Common myeloid progenitor, CD34-positive (primary cell): ENCODE measurements at regions not wholly inside any gene's neighbourhood (a gene's known extent, or its start where the extent isn't known, plus 50 kb on each side); places are given as distances from the start of the nearest gene placed in this dataset.

ENCODE experiments used
- CTCF ChIA-PET: fragments of 350-600 bp; sonication (Branson Sonifier 250); formaldehyde crosslinking; loops from one replicate; lab custom pipeline; 2021; ENCODE audit warnings: antibody characterized with exemption; lab: Charles Lee
- POLR2A ChIA-PET: fragments of 350-600 bp; sonication (Branson Sonifier 250); formaldehyde crosslinking; loops from one replicate; lab custom pipeline; 2021; ENCODE audit warnings: antibody characterized with exemption; lab: Charles Lee
- DNase-seq, 3 donors: peaks; one replicate each; pipeline versions ENCODE4 v3.0.0 to v3.0.0-alpha.2; 2013
- H3K27ac ChIP-seq, 2 experiments: 1 replicate in 1 of 2; 2 replicates in 1 of 2; pipeline ENCODE4 v1.7.0; 2013; ENCODE audit warnings: inconsistent platforms in 2 of 2, low read length in 2 of 2, mild to moderate bottlenecking in 2 of 2, low read depth in 1 of 2, moderate library complexity in 1 of 2; ENCODE audit not compliant: severe bottlenecking in 2 of 2, insufficient read depth in 1 of 2, poor library complexity in 1 of 2
- H3K27me3 ChIP-seq, 5 experiments: replicated peaks in 2 of 5; 1 replicate in 3 of 5; 2 replicates in 2 of 5; pipeline versions ENCODE4 v1.6.1 to v1.7.0; 2013; ENCODE audit warnings: low read length in 4 of 5, mild to moderate bottlenecking in 2 of 5, moderate library complexity in 2 of 5, inconsistent platforms in 1 of 5; ENCODE audit not compliant: insufficient read depth in 5 of 5, control insufficient read depth in 4 of 5
- H3K36me3 ChIP-seq, 4 experiments: 1 replicate in 2 of 4; 2 replicates in 2 of 4; pipeline versions ENCODE4 v1.6.1 to v1.7.0; 2013; ENCODE audit warnings: low read length in 3 of 4, control low read depth in 1 of 4, mild to moderate bottlenecking in 1 of 4; ENCODE audit not compliant: control insufficient read depth in 4 of 4, insufficient read depth in 4 of 4
- H3K4me1 ChIP-seq, 4 experiments: 1 replicate in 3 of 4; 2 replicates in 1 of 4; pipeline versions ENCODE4 v1.6.1 to v1.7.1; 2013; ENCODE audit warnings: low read length in 3 of 4, mild to moderate bottlenecking in 3 of 4, control low read depth in 1 of 4, inconsistent platforms in 1 of 4, moderate library complexity in 1 of 4; ENCODE audit not compliant: control insufficient read depth in 4 of 4, insufficient read depth in 4 of 4; ENCODE audit errors: control extremely low read depth in 1 of 4
- H3K4me3 ChIP-seq, 7 experiments: 1 replicate in 4 of 7; 2 replicates in 3 of 7; pipeline versions ENCODE4 v1.5.1 to v1.7.0; 2013; ENCODE audit warnings: mild to moderate bottlenecking in 7 of 7, low read length in 6 of 7, moderate library complexity in 6 of 7, inconsistent platforms in 2 of 7, low read depth in 2 of 7, control low read depth in 1 of 7; ENCODE audit not compliant: insufficient read depth in 4 of 7, control insufficient read depth in 1 of 7; ENCODE audit errors: extremely low read depth in 1 of 7
- H3K9me3 ChIP-seq, 5 experiments: 1 replicate in 4 of 5; 2 replicates in 1 of 5; pipeline versions ENCODE4 v1.6.1 to v1.7.1; 2013; ENCODE audit warnings: low read length in 4 of 5, mild to moderate bottlenecking in 2 of 5, inconsistent platforms in 1 of 5, low read depth in 1 of 5, moderate library complexity in 1 of 5; ENCODE audit not compliant: control insufficient read depth in 4 of 5, insufficient read depth in 2 of 5; ENCODE audit errors: control extremely low read depth in 1 of 5
- WGBS: methylation state at CpG from one replicate; pipeline ENCODE4 v1.1.5; 2013; ENCODE audit not compliant: insufficient coverage; 5-methylcytosine and 5-hydroxymethylcytosine counted together

DNA sequence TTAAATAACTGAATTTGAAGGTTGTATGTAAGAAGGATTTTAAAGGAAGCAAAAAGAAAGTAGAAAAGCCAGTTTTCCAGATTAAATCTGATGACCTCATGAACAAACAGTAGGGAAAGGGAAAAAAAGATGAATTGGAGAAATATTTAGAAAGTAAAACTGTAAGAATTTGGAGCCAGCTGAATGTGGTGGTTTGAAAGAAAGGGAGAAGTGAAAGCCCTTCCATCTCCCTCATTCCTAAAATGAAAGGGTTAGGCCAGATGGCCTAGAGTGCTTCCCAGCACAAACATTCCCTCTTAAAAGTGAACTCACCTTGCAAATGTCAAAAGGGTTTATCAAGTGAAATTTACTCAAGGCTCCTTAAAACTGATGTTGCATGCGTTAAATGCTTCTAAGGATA, 139.3 kb upstream of the COL21A1 start:
- H3K4me3 ChIP-seq, result no peak overlapping the region
- DNase-seq, result no peak
- H3K4me1 ChIP-seq, result no peaks in the 10 kb centered on the region
- peaks cover 0 to 11% (median 0%) of the 10 kb centered on the region in 5 experiments for H3K9me3 ChIP-seq
- no CpG with 5 or more reads among the region's 1 CpG for WGBS
- no peak overlapping the region for H3K27ac ChIP-seq
- ChIA-PET POLR2A (no interaction called here), CTCF (no interaction called here)
- no peaks in the 10 kb centered on the region for H3K27me3 ChIP-seq
- H3K36me3 ChIP-seq, result no peaks in the 10 kb centered on the region

DNA sequence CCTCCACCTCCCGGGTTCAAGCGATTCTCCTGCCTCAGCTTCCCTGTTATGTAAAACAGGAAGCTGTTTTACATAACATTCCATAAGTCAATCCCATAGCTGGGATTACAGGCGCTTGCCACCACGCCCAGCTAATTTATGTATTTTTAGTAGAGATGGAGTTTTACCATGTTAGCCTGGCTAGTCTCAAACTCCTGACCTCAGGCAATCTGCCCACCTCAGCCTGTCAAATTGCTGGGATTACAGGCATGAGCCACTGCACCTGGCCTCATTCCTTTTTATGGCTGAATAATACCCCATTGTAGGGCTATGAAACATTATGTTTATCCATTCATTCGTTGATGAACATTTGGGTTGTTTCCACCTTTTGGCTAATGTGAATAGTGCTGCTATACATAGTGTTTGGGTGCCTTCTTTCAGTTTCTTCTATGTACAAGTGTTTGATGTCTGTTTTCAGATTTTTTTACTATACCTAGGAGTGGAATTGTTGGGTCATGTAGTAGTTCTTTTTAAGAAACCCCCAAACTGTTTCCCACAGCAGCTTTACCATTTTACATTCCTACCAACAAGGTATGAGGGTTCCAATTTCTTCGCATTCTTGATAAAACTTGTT, 138.7 kb upstream of the COL21A1 start:
- Histone ChIP-seq H3K27me3 (no peaks in the 10 kb centered on the region), H3K4me1 (no peaks in the 10 kb centered on the region), H3K27ac (no peak overlapping the region), H3K9me3 (peaks cover 0 to 11% (median 0%) of the 10 kb centered on the region in 5 experiments), H3K4me3 (no peak overlapping the region), H3K36me3 (no peaks in the 10 kb centered on the region)
- DNase-seq, result no peak
- CTCF ChIA-PET, result no interaction called here
- POLR2A ChIA-PET, result no interaction called here
- 100% methylated on average over 1 of the region's 6 CpGs for WGBS

DNA sequence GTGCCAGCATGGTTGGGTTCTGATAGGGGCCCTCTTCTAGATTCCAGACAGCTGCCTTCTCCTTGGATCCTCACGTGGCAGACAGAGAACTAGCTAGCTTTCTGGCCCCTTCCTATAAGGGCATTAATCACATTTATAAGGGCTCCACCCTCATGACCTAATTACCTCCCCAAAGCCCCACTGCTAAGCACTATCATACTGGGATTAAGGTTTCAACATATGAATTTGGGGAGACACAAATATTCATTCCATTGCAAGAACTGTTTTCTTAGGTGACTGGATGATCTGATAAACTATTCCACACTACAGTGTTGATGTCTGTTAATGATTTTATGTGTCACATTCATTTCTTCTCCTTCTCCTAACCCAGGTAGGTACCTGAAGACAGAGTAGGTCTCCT, 135.8 kb upstream of the COL21A1 start:
- H3K36me3 ChIP-seq, result no peaks in the 10 kb centered on the region
- H3K9me3 ChIP-seq, result no peaks in the 10 kb centered on the region
- ChIA-PET CTCF (no interaction called here), POLR2A (no interaction called here)
- no peaks in the 10 kb centered on the region for H3K27me3 ChIP-seq
- no peak overlapping the region for H3K27ac ChIP-seq
- H3K4me1 ChIP-seq, result no peaks in the 10 kb centered on the region
- 80% methylated on average over 1 of the region's 1 CpG for WGBS
- H3K4me3 ChIP-seq, result no peak overlapping the region
- DNase-seq, result no peak

GRCh38 chr6:56382416-56382940, 135.1 kb upstream of the COL21A1 start:
- Histone ChIP-seq H3K9me3 (no peaks in the 10 kb centered on the region), H3K4me1 (no peaks in the 10 kb centered on the region), H3K27ac (no peak overlapping the region), H3K36me3 (no peaks in the 10 kb centered on the region), H3K4me3 (no peak overlapping the region), H3K27me3 (no peaks in the 10 kb centered on the region)
- ChIA-PET POLR2A (no interaction called here), CTCF (no interaction called here)
- no peak for DNase-seq

- ChIA-PET CTCF (no interaction called here), POLR2A (no interaction called here)
- DNase-seq, result no peak
- 80% methylated on average over 1 of the region's 4 CpGs for WGBS
- no peak overlapping the region for H3K27ac ChIP-seq
- H3K9me3 ChIP-seq, result no peaks in the 10 kb centered on the region
- H3K4me1 ChIP-seq, result no peaks in the 10 kb centered on the region
- H3K27me3 ChIP-seq, result no peaks in the 10 kb centered on the region
- H3K36me3 ChIP-seq, result no peaks in the 10 kb centered on the region
- H3K4me3 ChIP-seq, result no peak overlapping the region
These were observed 134.4 kb upstream of the COL21A1 start for GRCh38 chr6:56381801-56382251.

GRCh38 chr6:56380476-56380875, 133.1 kb upstream of the COL21A1 start:
- no peaks in the 10 kb centered on the region for H3K4me1 ChIP-seq
- POLR2A ChIA-PET, result no interaction called here
- no peak overlapping the region for H3K27ac ChIP-seq
- WGBS, result 100% methylated on average over 1 of the region's 1 CpG
- H3K36me3 ChIP-seq, result no peaks in the 10 kb centered on the region
- H3K27me3 ChIP-seq, result no peaks in the 10 kb centered on the region
- no peak for DNase-seq
- CTCF ChIA-PET, result no interaction called here
- no peaks in the 10 kb centered on the region for H3K9me3 ChIP-seq
- no peak overlapping the region for H3K4me3 ChIP-seq

DNA sequence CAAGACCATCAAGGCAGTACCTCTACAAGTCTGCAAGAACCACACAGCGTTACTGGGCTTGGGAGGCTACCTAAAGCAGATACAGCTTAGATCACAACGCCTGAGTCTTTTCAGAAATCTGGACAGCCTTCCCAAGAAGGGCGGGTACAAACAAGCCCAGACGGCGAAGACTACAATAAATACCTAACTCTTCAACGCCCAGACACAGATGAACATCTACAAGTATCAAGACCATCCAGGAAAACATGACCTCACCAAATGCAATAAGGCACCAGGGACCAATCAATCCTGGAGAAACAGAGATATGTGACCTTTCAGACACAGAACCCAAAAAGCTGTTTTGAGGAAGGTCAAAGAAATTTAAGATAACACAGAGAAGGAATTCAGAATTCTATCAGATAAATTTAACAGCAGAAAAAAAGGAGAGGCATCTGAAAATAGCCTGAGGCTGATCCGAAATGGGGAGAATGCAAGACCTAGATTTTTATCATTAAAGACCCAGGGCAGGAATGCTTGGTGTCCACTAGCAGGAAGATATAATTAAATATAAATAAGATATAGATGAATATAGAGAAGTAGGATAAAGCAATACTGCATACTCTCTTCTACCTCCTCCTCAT, 131.7 kb upstream of the COL21A1 start:
- no peak for DNase-seq
- no peak overlapping the region for H3K4me3 ChIP-seq
- ChIA-PET CTCF (no interaction called here), POLR2A (no interaction called here)
- H3K27ac ChIP-seq, result no peak overlapping the region
- H3K36me3 ChIP-seq, result no peaks in the 10 kb centered on the region
- no peaks in the 10 kb centered on the region for H3K4me1 ChIP-seq
- H3K9me3 ChIP-seq, result no peaks in the 10 kb centered on the region
- 96% methylated on average over 6 of the region's 7 CpGs for WGBS
- H3K27me3 ChIP-seq, result no peaks in the 10 kb centered on the region
